ENCODE measurements at regions not wholly inside any gene's neighbourhood (a gene's known extent, or its start where the extent isn't known, plus 50 kb on each side); places are given as distances from the start of the nearest gene placed in this dataset.

DNA sequence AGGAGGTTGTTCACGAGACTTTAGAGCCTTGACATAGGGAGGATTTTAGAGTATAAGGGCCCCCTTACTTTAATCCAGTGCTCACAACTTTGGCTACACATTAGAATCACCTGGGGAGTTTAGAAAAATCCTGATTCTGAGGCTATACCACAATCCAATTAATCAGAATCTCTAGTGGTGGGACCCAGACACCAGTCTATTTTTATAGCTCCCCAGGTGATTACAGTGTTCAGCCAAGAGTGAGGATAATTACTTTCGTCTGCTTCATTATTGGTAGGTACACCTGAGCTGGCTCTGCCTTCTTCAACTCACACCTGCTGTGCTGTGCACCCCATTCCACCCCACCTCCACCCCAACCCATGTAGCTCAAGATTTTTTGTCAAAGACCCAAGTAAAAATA lies 141.3 kb upstream of the EPB41L4A start:
- H2AFZ ChIP-seq, result no peak overlapping the region
- H3K36me3 ChIP-seq (ENCODE audit: control insufficient read depth, insufficient read depth, low read length), result no peaks in the 10 kb centered on the region
- H3K4me2 ChIP-seq (ENCODE audit: low read length), result no peak overlapping the region
- H3K9ac ChIP-seq, result no peak overlapping the region
- H3K79me2 ChIP-seq, result no peaks in the 10 kb centered on the region
- H3K27ac ChIP-seq, result no peak overlapping the region
- H3K4me3 ChIP-seq (ENCODE audit: low read depth, low read length), result no peak overlapping the region
- H3K9me3 ChIP-seq (ENCODE audit: control insufficient read depth, low read length), result no peaks in the 10 kb centered on the region
- TF ChIP-seq CTCF (IDR thresholded peaks at IDR 0.05), result no peak
- no peaks in the 10 kb centered on the region for H3K27me3 ChIP-seq (ENCODE audit: control insufficient read depth, insufficient read depth, low read length)
- H3K4me1 ChIP-seq, result no peaks in the 10 kb centered on the region

GRCh38 chr5:112563169-112563826 lies 144.2 kb upstream of the EPB41L4A start:
- no peak overlapping the region for H3K27ac ChIP-seq
- no peaks in the 10 kb centered on the region for H3K4me1 ChIP-seq
- H3K79me2 ChIP-seq, result no peaks in the 10 kb centered on the region
- TF ChIP-seq CTCF (IDR thresholded peaks at IDR 0.05), result no peak
- no peak overlapping the region for H3K9ac ChIP-seq
- no peaks in the 10 kb centered on the region for H3K27me3 ChIP-seq (ENCODE audit: control insufficient read depth, insufficient read depth, low read length)
- no peaks in the 10 kb centered on the region for H3K9me3 ChIP-seq (ENCODE audit: control insufficient read depth, low read length)
- no peak overlapping the region for H3K4me2 ChIP-seq (ENCODE audit: low read length)
- H3K4me3 ChIP-seq (ENCODE audit: low read depth, low read length), result no peak overlapping the region
- no peaks in the 10 kb centered on the region for H3K36me3 ChIP-seq (ENCODE audit: control insufficient read depth, insufficient read depth, low read length)
- H2AFZ ChIP-seq, result no peak overlapping the region

DNA sequence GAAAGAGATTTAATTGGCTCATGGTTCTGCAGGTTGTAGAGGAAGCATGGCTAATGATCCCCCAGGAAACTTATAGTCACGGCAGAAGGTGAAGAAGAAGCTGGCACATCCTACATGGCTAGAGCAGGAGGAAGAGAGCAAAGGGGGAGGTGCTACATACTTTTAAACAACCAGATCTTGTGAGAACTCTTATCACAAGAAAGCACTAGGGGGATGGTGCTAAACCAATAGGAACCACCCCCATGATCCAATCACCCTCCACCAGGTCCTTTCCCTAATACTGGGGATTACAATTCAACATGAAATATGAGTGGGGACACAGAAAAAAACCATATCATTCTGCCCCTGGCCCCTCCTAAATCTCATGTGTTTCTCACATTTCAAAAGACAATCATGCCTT lies 147.2 kb upstream of the EPB41L4A start:
- Histone ChIP-seq H3K4me1 (no peaks in the 10 kb centered on the region), H3K79me2 (no peaks in the 10 kb centered on the region), H3K4me3 (ENCODE audit: low read depth, low read length) (no peak overlapping the region), H3K4me2 (ENCODE audit: low read length) (no peak overlapping the region), H3K36me3 (ENCODE audit: control insufficient read depth, insufficient read depth, low read length) (no peaks in the 10 kb centered on the region), H2AFZ (no peak overlapping the region), H3K9me3 (ENCODE audit: control insufficient read depth, low read length) (no peaks in the 10 kb centered on the region), H3K9ac (no peak overlapping the region), H3K27ac (no peak overlapping the region), H3K27me3 (ENCODE audit: control insufficient read depth, insufficient read depth, low read length) (no peaks in the 10 kb centered on the region)
- no peak for TF ChIP-seq CTCF (IDR thresholded peaks at IDR 0.05)

DNA sequence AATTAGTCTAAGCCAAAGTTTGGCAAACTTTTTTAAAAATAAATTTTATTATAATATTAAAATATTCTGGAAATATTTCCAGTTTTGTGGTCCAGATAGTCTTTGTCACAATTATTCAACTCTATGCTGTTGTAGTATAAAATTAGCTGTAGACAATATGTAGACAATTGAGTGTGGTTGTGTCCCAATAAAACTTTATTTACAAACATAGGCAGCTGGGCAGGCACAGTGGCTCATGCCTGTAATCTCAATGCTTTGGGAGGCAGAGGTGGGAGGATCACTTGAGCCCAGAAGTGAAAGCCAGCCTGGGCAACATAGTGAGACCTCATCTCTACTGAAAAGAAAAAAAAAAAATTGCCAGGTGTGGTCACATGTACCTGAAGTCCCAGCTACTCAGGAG lies 150.5 kb upstream of the EPB41L4A start:
- H3K9me3 ChIP-seq (ENCODE audit: control insufficient read depth, low read length), result no peaks in the 10 kb centered on the region
- H3K27ac ChIP-seq, result no peak overlapping the region
- no peaks in the 10 kb centered on the region for H3K4me1 ChIP-seq
- H3K36me3 ChIP-seq (ENCODE audit: control insufficient read depth, insufficient read depth, low read length), result no peaks in the 10 kb centered on the region
- H2AFZ ChIP-seq, result no peak overlapping the region
- H3K79me2 ChIP-seq, result no peaks in the 10 kb centered on the region
- no peak overlapping the region for H3K9ac ChIP-seq
- no peak overlapping the region for H3K4me3 ChIP-seq (ENCODE audit: low read depth, low read length)
- H3K4me2 ChIP-seq (ENCODE audit: low read length), result no peak overlapping the region
- TF ChIP-seq CTCF (IDR thresholded peaks at IDR 0.05), result no peak
- no peaks in the 10 kb centered on the region for H3K27me3 ChIP-seq (ENCODE audit: control insufficient read depth, insufficient read depth, low read length)

Measured in parathyroid adenoma (tissue), 2 donors.